ENCODE measurements at regions not wholly inside any gene's neighbourhood (a gene's known extent, or its start where the extent isn't known, plus 50 kb on each side); places are given as distances from the start of the nearest gene placed in this dataset.

DNA sequence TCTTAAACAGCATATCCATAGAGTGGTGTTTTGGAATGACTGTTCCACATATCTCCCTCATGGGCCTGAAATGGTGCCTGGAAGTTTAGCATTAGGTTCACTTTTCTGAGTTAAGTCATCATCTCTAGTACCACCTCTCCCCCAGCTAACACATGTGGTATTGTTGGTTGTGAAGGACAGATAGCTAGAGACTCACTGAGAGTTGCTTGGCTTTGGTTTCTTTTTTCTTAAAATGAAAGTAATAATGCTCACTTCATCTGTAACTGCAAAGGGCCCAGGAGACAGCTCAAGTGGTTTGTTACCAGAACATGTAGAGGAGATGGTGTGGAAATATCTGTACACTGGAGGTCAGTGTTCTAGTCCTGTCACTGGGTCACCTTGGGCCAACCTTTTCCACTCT, 90.9 kb downstream of the EFNB1 start:
- no peak for DNase-seq

DNA sequence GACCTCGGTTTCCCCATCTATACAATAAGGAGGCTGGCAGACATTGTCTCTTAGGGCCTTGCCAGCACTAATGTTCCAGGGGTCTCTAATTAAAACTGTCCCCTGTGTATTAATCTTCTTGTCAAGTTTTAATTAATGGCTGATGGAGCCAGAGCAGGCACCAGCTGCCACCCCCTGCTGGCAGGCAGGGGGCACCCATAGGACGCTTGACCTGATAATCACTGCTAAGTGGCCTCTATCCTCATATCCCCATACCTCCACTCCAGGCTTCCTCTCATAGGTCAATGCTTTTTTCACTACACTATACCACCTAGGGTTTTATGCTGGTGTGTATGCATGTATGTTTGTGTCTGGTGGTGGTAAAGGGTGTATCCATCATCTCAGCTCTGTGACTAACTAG, 89.4 kb downstream of the EFNB1 start:
- no peak for DNase-seq

DNA sequence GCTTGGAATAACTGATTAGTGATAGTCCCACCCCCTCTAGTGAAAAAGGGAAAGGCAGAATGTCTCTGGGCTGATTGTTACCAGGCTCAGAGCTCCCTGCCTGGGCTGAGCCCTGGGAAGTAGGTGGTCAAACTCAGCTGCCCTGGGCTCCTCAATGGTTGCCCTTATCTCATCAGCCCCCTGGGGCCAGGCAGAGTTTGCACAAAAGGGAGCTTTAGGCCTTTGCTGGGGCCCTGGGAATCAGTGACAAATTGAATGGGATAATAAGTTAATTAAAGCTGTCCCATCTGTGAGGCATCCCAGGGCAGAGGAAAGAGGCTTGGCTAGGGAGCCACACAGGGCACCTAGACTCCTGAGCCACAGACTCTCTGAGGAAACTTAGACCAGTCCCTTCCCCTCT, 89.0 kb downstream of the EFNB1 start:
- DNase-seq: no peak

DNA sequence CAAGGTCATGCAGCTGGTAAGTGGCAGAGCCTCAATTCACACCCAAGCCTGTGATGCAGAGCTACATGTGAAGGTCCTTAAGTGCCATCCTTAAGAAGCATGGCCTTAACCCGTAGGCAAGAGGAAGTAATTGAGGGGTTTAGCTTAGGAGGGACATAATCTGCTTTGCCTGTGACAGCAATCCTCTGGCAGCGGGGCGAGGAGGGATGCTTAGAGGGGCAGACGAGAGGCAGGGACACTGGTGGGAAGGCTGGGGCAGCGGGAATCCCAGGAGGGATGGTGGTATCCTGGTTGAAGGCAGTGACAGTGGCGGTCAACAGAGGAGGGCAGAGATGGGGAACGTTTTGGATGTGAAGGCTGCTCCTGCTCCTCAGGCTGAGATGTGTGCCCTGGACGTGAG, 88.1 kb downstream of the EFNB1 start:
- no peak for DNase-seq

DNA sequence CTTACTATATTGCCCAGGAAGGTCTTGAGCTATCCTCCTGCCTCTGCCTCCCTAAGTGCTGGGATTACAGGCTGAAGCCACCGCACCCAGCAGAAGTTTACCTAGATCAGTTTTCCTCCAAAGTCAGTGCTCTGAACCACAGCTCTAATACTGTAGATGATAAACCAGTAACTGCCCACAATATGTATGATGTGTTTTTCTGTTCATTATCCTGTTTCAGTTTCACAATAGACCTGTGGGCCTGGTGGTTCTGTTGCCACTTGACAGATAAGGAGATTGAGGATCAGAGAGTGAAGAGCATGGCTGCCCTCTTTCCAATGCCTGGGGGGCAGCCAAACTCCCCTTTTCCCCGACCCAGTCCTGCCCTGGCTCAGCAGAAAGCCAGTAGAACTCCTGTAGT, 87.0 kb downstream of the EFNB1 start:
- DNase-seq: no peak

DNA sequence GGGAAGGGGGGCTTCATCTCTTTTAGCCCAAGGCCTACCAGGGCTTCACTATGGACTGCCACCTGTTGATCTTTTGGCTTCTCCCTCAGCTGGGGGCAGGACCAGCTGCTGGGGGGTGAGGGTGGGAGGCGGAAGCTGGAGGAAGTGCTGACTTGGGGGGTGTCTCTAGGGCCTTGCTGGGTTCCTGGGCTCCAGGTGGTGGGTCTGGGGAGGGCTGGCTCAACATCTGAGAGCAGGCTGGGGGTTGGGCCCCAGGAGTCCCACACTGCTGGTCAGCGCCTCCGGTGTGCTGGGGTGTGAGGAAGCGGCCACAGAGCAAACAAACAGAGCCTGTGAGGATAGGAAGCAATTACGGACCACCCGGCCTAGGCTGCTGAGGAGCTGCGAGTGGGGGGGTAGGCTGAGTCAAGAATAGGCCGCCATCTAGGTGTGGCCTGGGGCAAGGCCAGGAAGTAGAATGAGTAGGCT, 85.7 kb downstream of the EFNB1 start:
- no peak for DNase-seq

DNA sequence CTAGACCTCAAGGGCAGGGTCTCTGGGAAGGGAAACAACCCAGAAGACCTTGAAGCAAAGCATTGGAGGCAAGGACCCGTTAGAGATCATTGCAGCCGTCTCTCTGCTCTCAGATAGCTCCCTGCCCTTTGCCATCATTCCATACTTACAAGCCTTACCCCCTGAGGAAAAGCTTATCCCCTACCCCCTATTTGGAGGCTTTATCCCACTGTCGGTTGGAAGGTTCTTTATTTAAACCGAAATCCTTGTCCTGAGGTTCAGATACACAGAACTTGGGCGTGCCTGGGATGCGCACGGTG, 84.4 kb downstream of the EFNB1 start:
- DNase-seq: no peak

DNA sequence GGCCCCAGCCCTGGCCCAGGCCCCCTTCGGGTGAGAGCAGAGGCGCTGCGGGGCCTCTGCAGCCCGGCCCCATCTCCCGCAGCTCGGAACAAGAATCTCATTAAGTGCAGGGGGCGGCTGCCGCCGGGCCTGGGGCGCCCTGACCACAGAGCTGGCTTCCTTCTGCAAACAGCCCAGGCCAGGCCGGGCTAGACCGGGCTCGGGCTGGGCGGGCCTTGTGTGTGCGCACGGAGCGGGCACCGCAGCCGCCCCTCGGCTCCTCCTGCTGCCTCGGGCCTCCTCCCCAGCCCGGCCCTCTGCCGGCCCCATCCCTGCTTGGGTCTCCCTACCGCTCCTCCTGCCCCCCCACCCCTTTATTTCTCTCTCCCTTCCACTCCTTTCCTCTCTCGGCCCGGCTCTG, 83.3 kb downstream of the EFNB1 start:
- DNase-seq: no peak

DNA sequence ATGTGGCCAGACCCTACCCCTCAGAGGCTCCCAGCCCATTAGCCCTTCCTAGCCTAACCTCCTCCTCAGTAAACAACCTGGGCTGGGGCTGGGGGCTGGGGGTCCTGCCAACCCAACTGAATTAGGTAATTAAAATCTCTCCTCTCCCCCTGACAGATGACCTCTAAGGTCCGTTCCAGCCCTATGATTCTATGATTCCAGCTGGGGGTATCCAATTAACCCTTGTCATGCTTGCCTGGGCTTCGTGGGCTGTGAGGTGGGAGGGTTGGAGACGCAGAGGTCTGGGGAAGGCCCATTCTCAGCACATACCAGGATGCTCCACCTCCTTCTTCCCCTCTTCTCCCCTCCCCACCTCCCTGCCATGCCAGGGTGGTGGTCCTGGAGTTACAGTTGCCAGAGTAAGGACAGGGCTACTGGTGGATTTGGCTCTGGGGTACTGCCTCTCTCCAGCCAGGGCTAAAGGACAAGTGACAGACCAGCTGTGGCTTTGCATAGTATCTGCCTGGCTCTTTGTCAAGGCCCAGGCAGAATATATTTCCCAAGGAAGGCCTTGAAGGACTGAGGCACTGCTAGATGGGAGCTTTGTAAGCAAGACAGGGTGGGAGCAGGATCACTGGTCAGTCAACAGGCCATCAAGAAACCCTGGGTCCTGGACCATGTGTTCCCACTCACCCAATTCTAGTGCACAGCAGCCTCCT, 82.1 kb downstream of the EFNB1 start:
- no peak for DNase-seq

DNA sequence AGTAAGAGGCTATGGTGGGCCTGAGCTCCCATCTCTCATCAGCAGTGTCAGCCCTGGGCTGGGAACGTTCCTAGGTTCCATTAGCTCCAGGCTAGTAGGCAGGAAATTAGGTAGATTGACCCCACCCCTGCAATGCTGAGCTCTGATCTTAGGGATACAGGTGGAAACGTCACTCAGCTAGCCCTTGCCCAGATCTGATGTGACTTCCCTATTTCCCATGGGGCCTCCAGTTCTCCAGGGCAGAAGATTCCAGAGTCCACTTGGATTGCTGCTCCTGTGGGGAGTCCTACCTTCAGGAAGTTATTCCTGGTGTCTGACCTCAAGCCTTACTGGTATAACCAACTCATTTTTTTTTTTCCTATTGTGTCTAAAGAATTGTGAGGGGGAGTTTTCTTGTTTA, 81.1 kb downstream of the EFNB1 start:
- no peak for DNase-seq

DNA sequence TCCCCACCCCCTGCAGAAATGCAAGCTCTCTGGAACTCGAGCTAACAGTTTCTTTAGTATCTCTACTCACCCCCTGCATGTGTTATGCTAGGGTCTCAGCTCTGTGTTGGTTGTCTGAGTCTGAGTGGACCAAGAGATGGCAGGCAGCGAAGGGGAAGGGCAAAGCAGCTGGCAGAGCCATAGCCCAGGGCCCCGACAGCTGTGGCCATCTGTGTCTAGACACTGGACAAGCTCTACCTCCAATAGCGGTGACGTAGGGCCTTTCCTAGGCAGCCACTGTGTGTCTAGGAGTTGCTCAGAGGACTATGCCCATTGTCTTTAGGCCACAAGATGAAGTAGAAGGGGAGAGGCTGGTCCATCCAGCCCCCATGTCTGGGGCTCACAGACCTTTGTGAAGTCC, 79.2 kb downstream of the EFNB1 start:
- DNase-seq: no peak

DNA sequence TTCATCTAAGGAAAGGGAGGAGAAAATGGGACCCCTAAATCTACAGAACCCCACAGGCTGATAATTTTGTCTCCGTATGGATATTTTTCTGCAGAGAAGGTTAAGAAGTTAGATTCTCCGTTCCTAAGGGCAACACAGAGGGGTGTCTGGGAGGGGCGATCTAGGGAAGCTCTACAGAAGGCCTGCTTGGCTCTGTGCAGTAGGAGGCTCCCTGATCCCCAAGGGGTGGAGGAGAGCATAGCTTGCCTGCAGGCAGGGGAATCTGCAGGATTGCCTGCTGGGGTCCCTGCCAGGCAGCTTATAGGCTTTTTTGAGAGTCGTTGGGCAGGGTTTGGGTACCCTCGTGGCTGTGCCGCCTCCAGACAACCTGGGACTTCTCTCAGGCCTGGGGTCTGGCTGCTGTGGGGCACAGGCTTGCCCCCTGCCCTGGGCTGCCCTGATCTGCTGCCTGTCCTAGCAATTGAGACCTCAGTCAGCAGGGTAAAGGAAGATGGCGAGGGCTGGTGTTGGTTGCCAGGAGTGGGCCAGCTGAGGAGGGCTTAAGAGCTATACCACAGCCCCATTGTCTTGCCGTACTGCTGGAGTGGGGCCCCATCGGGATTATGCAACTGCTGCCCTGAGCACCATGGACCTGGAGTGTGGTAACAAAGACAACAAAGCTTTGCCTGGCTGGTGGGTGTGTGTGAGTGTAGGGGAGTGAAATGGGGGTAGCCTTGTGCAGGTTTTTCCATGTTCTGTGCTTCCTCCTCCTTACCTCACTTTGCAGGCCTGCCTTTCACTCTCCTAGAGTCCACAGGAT, 74.1 kb downstream of the EFNB1 start:
- DNase-seq: no peak

DNA sequence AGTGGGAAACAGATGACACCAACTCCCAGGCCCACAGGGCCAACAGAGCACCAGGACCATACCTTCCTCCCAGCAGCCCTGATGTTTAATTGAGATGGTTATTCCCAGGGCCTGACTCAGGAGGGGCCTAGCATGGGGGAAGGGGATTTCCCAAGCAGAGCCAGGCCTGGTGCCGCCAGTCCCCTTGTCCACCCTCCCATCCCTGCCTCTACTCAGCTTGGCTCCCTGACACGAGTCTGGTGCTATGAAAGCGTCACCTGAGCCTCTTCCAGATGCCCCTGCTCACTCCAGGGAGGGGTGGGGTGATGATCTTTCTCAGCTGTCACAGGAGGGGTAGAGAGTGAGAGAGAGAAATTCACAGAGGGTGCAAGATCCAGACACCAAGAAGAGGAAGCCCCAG, 72.7 kb downstream of the EFNB1 start:
- no peak for DNase-seq

DNA sequence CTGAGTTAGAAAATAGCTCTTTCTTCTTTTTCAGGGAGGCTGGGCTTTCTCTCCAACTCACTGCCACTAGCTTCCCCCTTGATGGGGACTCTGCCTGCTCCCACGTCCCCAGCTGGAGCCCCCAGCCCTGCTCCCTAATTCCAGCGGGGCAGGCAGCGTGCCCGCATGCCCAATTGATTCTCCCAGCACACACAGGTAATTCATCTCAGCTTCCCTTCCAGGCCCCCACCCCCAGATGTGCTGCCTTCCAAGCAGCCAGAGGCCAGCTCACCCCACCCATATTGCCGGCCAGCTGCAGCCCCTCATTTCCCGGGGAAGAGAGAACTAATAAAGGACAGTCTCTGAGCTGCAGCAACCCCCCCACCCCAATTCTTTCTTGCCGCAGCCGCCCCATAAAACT, 69.8 kb downstream of the EFNB1 start:
- no peak for DNase-seq

DNA sequence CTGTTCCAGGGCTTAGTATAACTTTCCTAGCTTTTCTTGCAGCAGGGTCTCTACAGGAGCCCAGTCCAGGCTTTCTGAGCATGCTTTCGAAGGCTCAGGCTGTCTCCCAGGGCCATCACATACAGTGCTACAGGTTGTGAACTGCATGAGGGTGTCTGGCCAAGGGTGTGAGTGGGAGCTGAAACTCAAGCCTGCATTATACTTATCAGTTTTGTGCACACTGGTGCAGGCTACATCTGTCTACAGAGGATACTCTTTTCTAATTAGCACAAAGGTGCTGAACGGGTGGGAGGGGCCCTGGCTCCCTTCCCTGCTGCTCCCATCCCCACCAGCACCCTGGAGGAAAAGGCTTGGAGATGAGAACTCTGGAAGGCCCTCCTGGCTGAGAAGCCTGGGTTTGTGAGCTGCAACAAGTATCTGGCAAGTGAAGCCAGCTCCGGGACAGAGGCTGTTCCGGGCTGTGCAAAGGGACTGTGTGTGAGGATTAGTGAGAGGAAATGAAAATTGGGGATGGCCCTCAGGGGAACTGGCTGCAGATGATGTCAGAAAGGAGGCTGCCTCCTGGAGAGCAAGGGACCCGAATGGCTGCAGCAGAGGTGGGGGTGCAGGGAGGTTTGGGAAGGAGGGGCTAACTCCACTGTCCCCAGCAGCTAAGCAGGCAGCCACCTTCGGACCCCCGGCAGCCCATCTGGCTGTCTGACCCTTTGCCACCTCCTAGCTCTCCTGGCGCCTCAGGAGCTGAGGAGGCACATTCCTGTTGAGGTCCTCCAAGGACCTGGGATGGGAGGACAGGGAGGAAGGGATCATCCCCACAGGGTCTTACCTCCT, 68.5 kb downstream of the EFNB1 start:
- no peak for DNase-seq

DNA sequence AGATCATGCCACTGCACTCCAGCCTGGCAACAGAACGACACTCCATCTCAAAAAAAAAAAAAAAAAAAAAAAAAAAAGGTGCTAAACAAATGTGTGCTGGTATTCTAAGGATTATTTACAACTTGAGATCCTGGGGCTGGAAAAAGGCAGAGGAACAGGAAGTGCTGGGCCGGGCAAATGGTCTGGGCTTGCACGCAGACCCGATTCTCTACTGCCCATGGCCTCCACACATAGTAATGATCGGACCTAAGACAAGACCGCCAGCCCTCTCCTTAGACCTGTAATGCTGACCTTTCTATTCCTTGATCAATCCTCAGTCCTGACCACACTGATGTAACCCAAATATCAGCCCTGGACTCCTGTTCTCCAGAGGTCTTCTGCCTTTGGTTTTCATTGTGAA, 67.8 kb downstream of the EFNB1 start:
- DNase-seq: no peak

DNA sequence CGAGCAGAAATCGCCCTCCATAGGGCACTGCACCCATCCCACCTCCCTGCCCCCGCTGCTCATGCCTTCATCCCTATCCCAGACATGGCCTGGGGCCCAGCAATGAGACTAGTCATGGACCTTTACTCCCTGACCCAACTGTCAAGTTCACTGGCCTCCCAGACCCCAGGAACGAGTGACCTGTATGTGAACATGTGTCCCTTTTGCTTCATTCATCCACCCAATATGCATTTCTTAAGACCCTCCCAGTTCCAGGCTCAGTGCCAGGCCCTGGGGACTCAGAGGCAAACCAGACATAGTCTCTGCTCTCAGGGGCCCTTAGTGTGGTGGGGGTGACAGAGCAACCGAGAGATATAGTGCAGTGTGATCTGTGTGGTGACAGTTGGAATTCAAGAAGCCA, 67.0 kb downstream of the EFNB1 start:
- no peak for DNase-seq

DNA sequence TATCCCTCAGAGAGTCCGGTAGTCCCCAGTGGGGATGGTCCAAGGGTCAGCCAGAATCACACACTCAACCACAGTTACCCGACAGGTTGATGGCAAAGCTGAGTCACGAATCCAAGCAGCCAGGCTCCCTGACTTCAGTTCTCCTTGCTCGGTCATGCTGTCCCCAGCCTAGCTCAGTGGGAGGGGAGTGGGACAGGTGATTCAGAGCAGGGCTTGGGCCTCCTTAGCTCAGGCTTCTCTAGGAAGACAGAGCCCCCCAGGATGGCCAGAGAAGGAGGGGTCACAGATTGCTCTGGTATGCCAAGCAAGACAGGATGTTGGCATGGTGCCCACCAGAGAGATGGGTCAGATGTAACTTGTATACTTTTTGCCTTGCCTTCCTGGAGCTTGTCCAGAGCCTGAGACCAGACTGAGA, 66.5 kb downstream of the EFNB1 start:
- no peak for DNase-seq

DNA sequence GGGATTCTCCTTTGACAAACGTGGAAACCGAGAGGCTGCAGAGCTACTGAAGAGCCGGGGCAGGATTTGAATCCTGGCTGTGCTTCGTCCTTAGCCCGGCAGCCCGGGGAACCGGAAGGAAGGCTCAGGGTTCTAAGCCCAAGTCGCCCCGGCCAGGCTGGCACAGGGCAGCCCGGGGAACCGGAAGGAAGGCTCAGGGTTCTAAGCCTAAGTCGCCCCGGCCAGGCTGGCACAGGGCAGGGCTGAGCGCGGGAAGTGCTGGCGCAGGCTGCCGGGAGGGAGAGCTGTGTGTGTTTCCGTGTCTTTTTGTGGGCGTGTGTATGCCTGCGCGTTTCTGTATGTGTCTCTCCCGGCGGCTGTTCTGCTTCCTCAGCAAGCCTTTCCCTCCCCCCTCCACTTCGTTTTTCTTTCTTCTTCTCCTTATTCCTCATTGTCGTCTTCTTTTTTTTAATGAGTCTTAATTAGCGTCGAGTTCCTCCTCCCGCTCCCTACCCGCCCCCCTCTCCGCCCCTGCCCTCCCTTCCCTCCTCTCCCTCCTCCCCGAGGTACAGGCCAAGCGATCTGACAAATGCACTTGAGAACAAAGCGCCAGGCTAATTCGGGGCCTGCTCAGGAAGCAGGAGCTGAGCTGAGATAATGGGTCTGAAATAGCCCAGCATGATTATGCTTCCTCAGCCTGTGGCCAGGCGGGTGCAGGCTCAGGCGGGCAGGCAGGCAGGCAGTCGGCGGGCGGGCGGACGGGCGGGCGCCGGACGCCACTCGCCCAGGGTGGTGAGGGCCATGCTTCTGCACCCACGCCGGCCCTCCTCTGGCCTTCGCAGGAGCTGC, 65.9 kb downstream of the EFNB1 start:
- no peak for DNase-seq

DNA sequence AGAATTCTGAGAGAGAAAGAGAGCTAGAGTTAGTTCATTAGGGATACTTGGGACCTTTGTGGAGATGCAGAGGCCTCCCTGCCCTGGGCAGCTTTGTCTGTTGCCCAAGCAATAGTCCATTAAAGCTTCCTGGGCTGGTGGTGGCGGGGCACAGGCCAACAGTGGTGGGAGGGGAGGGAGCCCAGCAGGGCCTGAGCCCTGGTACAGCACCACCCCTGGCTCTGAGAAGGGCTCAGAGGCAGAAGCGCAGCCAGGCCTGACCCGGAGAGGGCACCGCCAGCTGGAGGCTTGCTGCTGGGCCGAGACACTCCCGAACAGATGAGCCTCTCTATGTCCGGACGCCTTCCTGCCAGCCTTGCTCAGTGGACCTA, 65.3 kb downstream of the EFNB1 start:
- DNase-seq: no peak

DNA sequence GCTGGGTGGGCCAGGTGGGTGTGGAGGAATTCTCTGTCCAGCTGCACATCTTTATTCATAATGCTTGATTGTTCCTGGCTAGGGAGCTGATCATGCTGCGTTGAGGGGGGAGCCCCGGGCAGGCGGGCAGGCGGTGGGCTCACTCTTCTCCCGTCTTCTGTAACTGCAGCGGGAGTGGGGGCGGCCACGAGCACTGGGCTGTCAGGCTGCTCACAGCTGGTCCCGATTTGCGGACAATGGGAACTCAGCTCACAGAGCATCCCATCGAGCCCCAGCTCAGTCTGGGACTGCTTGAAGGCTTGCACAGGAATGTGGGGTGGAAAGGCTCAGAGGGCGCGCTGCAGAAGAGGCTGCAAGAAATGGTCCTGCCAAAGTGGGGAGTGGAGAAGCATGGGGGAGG, 63.8 kb downstream of the EFNB1 start:
- no peak for DNase-seq

DNA sequence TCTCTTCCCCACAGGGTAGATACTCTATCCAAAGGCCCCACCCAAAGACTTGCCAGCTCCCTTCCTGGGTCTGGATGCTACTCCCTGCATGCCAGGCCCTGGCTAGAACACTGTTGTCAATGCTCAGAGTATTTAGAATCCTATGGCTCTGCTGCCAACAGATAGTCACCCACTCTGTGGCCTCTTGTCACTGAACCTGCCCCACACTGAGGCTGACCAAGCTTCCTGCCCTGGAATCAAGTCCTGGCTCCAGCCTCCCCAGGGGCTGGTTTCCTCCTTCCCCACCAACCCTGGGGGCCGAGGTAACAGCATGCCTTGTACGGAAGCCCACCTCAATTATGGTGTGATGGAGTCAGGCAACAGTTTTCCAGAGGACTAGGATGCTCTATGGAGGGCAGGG, 63.3 kb downstream of the EFNB1 start:
- DNase-seq: no peak
